HG02884 (cell line): ENCODE measurements at regions not wholly inside any gene's neighbourhood (a gene's known extent, or its start where the extent isn't known, plus 50 kb on each side); places are given as distances from the start of the nearest gene placed in this dataset.

Experiments
- ATAC-seq: cut with Tn5 transposase; IDR thresholded peaks from one replicate; pipeline ENCODE4 v1.9.1; 2021; ENCODE audit warnings: mild to moderate bottlenecking, moderate library complexity; ENCODE audit not compliant: unreplicated experiment

- no peak for ATAC-seq
These were observed 614.1 kb upstream of the FZD8 start for GRCh38 chr10:36256166-36256565.

- no peak for ATAC-seq
These were observed 612.1 kb upstream of the FZD8 start for GRCh38 chr10:36254199-36254598.

- ATAC-seq = no peak
These were observed 611.6 kb upstream of the FZD8 start for GRCh38 chr10:36253731-36254130.

- ATAC-seq = no peak
These were observed 609.0 kb upstream of the FZD8 start for GRCh38 chr10:36251068-36251467.

- ATAC-seq = no peak
These were observed 606.3 kb upstream of the FZD8 start for GRCh38 chr10:36248304-36248981.

GRCh38 chr10:36247478-36247877 is 605.4 kb upstream of the FZD8 start:
- ATAC-seq = no peak

- ATAC-seq = no peak
These were observed 594.8 kb upstream of the FZD8 start for GRCh38 chr10:36236931-36237330.

- ATAC-seq = no peak
These were observed 594.2 kb upstream of the FZD8 start for GRCh38 chr10:36236341-36236740.

GRCh38 chr10:36232935-36233334 is 590.8 kb upstream of the FZD8 start:
- no peak for ATAC-seq

- no peak for ATAC-seq
These were observed 582.4 kb upstream of the FZD8 start for GRCh38 chr10:36224431-36224985.

- no peak for ATAC-seq
These were observed 579.0 kb upstream of the FZD8 start for GRCh38 chr10:36221101-36221500.

- ATAC-seq = no peak
These were observed 578.1 kb upstream of the FZD8 start for GRCh38 chr10:36220151-36220550.

- ATAC-seq = no peak
These were observed 569.8 kb upstream of the FZD8 start for GRCh38 chr10:36211856-36212255.

- ATAC-seq = no peak
These were observed 567.4 kb upstream of the FZD8 start for GRCh38 chr10:36209480-36209879.

- no peak for ATAC-seq
These were observed 560.8 kb upstream of the FZD8 start for GRCh38 chr10:36202881-36203280.

- ATAC-seq = no peak
These were observed 558.5 kb upstream of the FZD8 start for GRCh38 chr10:36200577-36200976.

GRCh38 chr10:36198322-36198721 is 556.2 kb upstream of the FZD8 start:
- ATAC-seq = no peak

GRCh38 chr10:36195364-36195763 is 553.3 kb upstream of the FZD8 start:
- no peak for ATAC-seq

GRCh38 chr10:36194276-36194675 is 552.2 kb upstream of the FZD8 start:
- no peak for ATAC-seq

- ATAC-seq = no peak
These were observed 548.9 kb upstream of the FZD8 start for GRCh38 chr10:36191009-36191408.

GRCh38 chr10:36188461-36188860 is 546.4 kb upstream of the FZD8 start:
- no peak for ATAC-seq

GRCh38 chr10:36188080-36188453 is 546.0 kb upstream of the FZD8 start:
- ATAC-seq = no peak
